Activated naive CD4-positive, alpha-beta T cell treated with anti-CD3 and anti-CD28 coated beads, Interleukin-2, amount 50 U/mL, for 72 hours (primary cell): ENCODE measurements at regions not wholly inside any gene's neighbourhood (a gene's known extent, or its start where the extent isn't known, plus 50 kb on each side); places are given as distances from the start of the nearest gene placed in this dataset.

Experiments used
- ATAC-seq, 2 donors: fragments of 150-1000 bp; cut with Tn5 transposase; 2 replicates each; pipeline ENCODE4 v1.10.0; 2021; ENCODE audit warnings: mild to moderate bottlenecking in 2 of 2, moderate library complexity in 2 of 2
- DNase-seq, 2 donors: peaks; one replicate each; pipeline ENCODE4 v3.0.0; 2021 to 2022; ENCODE audit warnings: low spot score in 2 of 2
- H3K27ac Mint-ChIP-seq, 2 donors: one replicate each; pipeline ENCODE4 v1.8.0; 2022; ENCODE audit warnings: mild to moderate bottlenecking in 2 of 2, mixed read lengths in 2 of 2
- H3K36me3 Mint-ChIP-seq, 2 donors: one replicate each; pipeline ENCODE4 v1.8.0; 2022; ENCODE audit warnings: mixed read lengths in 2 of 2
- H3K9me3 Mint-ChIP-seq, 2 donors: one replicate each; pipeline ENCODE4 v1.8.0; 2022; ENCODE audit warnings: mixed read lengths in 2 of 2

- Mint-ChIP-seq H3K36me3 (no peaks in the 10 kb centered on the region), H3K27ac (no peak overlapping the region), H3K9me3 (no peaks in the 10 kb centered on the region)
- no peak for ATAC-seq
- no peak for DNase-seq
Observed at GRCh38 chr13:26954976-26955375, 194.4 kb upstream of the GPR12 start.

GRCh38 chr13:26953291-26953690 lies 192.7 kb upstream of the GPR12 start:
- Mint-ChIP-seq H3K27ac (no peak overlapping the region), H3K36me3 (no peaks in the 10 kb centered on the region), H3K9me3 (no peaks in the 10 kb centered on the region)
- ATAC-seq (no peak), DNase-seq (no peak)

- Mint-ChIP-seq H3K36me3 (no peaks in the 10 kb centered on the region), H3K27ac (no peak overlapping the region), H3K9me3 (no peaks in the 10 kb centered on the region)
- DNase-seq (no peak), ATAC-seq (no peak)
Observed at GRCh38 chr13:26952551-26953143, 192.1 kb upstream of the GPR12 start.

- Mint-ChIP-seq H3K27ac (no peak overlapping the region), H3K9me3 (no peaks in the 10 kb centered on the region), H3K36me3 (no peaks in the 10 kb centered on the region)
- ATAC-seq, result no peak
- no peak for DNase-seq
Observed at GRCh38 chr13:26951581-26952177, 191.1 kb upstream of the GPR12 start.

GRCh38 chr13:26950968-26951367 lies 190.4 kb upstream of the GPR12 start:
- ATAC-seq (no peak), DNase-seq (no peak)
- H3K36me3 Mint-ChIP-seq, result no peaks in the 10 kb centered on the region
- H3K9me3 Mint-ChIP-seq, result no peaks in the 10 kb centered on the region
- H3K27ac Mint-ChIP-seq, result no peak overlapping the region

GRCh38 chr13:26950546-26950945 lies 190.0 kb upstream of the GPR12 start:
- DNase-seq (no peak), ATAC-seq (no peak)
- Mint-ChIP-seq H3K27ac (no peak overlapping the region), H3K9me3 (no peaks in the 10 kb centered on the region), H3K36me3 (no peaks in the 10 kb centered on the region)

- Mint-ChIP-seq H3K36me3 (no peaks in the 10 kb centered on the region), H3K27ac (no peak overlapping the region), H3K9me3 (no peaks in the 10 kb centered on the region)
- no peak for ATAC-seq
- DNase-seq, result no peak
Observed at GRCh38 chr13:26949701-26950502, 189.3 kb upstream of the GPR12 start.

GRCh38 chr13:26948353-26948752 lies 187.8 kb upstream of the GPR12 start:
- ATAC-seq, result no peak
- no peak overlapping the region for H3K27ac Mint-ChIP-seq
- no peaks in the 10 kb centered on the region for H3K9me3 Mint-ChIP-seq
- no peaks in the 10 kb centered on the region for H3K36me3 Mint-ChIP-seq
- no peak for DNase-seq

- Mint-ChIP-seq H3K36me3 (no peaks in the 10 kb centered on the region), H3K27ac (no peak overlapping the region), H3K9me3 (no peaks in the 10 kb centered on the region)
- ATAC-seq, result peak; percentile 61 to 79
- DNase-seq, result no peak
Observed at GRCh38 chr13:26946684-26947343, 186.2 kb upstream of the GPR12 start.

GRCh38 chr13:26943748-26944147 lies 183.2 kb upstream of the GPR12 start:
- Mint-ChIP-seq H3K36me3 (no peaks in the 10 kb centered on the region), H3K9me3 (no peaks in the 10 kb centered on the region), H3K27ac (no peak overlapping the region)
- DNase-seq (no peak), ATAC-seq (no peak)

- no peak for ATAC-seq
- Mint-ChIP-seq H3K9me3 (no peaks in the 10 kb centered on the region), H3K36me3 (no peaks in the 10 kb centered on the region), H3K27ac (no peak overlapping the region)
- no peak for DNase-seq
Observed at GRCh38 chr13:26942184-26942583, 181.6 kb upstream of the GPR12 start.

- DNase-seq (peak in 1 of 2 donors; percentile 24), ATAC-seq (peak; percentile 79 to 100)
- no peaks in the 10 kb centered on the region for H3K9me3 Mint-ChIP-seq
- H3K27ac Mint-ChIP-seq, result no peak overlapping the region
- H3K36me3 Mint-ChIP-seq, result no peaks in the 10 kb centered on the region
Observed at GRCh38 chr13:26941345-26942174, 181.0 kb upstream of the GPR12 start.

- no peak for ATAC-seq
- no peaks in the 10 kb centered on the region for H3K9me3 Mint-ChIP-seq
- no peak for DNase-seq
- no peaks in the 10 kb centered on the region for H3K36me3 Mint-ChIP-seq
- H3K27ac Mint-ChIP-seq, result no peak overlapping the region
Observed at GRCh38 chr13:26934096-26934495, 173.5 kb upstream of the GPR12 start.

- Mint-ChIP-seq H3K36me3 (no peaks in the 10 kb centered on the region), H3K27ac (no peak overlapping the region), H3K9me3 (no peaks in the 10 kb centered on the region)
- ATAC-seq (no peak), DNase-seq (no peak)
Observed at GRCh38 chr13:26932465-26932864, 171.9 kb upstream of the GPR12 start.

- ATAC-seq (peak; percentile 56 to 73), DNase-seq (peak in 1 of 2 donors; percentile 83)
- H3K9me3 Mint-ChIP-seq, result no peaks in the 10 kb centered on the region
- H3K36me3 Mint-ChIP-seq, result no peaks in the 10 kb centered on the region
- no peak overlapping the region for H3K27ac Mint-ChIP-seq
Observed at GRCh38 chr13:26929971-26930730, 169.6 kb upstream of the GPR12 start.

GRCh38 chr13:26927511-26927910 lies 166.9 kb upstream of the GPR12 start:
- Mint-ChIP-seq H3K36me3 (no peaks in the 10 kb centered on the region), H3K27ac (no peak overlapping the region), H3K9me3 (no peaks in the 10 kb centered on the region)
- ATAC-seq (no peak), DNase-seq (no peak)
